Aorta (tissue), 5 donors: ENCODE measurements at regions not wholly inside any gene's neighbourhood (a gene's known extent, or its start where the extent isn't known, plus 50 kb on each side); places are given as distances from the start of the nearest gene placed in this dataset.

Experiments
- ATAC-seq: fragments of 200-7000 bp; cut with Tn5 transposase; one replicate; pipeline ENCODE4 v1.9.1; 2022; ENCODE audit warnings: moderate library complexity; ENCODE audit not compliant: low FRiP score
- DNase-seq, 2 donors: peaks; one replicate each; pipeline ENCODE4 v3.0.0-alpha.2; 2020
- H3K27ac ChIP-seq, 2 donors: one replicate each; pipeline ENCODE4 v1.5.1; 2013; ENCODE audit warnings: low read length in 2 of 2, mild to moderate bottlenecking in 2 of 2, moderate library complexity in 2 of 2, control low read depth in 1 of 2, inconsistent platforms in 1 of 2, low read depth in 1 of 2
- H3K27me3 ChIP-seq, 2 donors: one replicate each; pipeline ENCODE4 v1.6.1; 2013; ENCODE audit warnings: control low read depth in 1 of 2, low read length in 1 of 2, mild to moderate bottlenecking in 1 of 2, moderate library complexity in 1 of 2; ENCODE audit not compliant: insufficient read depth in 2 of 2, control insufficient read depth in 1 of 2
- H3K36me3 ChIP-seq, 2 donors: one replicate each; pipeline ENCODE4 v1.6.1; 2013; ENCODE audit warnings: control low read depth in 1 of 2, low read length in 1 of 2, mild to moderate bottlenecking in 1 of 2; ENCODE audit not compliant: insufficient read depth in 2 of 2, control insufficient read depth in 1 of 2
- H3K4me1 ChIP-seq, 2 donors: one replicate each; pipeline ENCODE4 v1.6.1; 2013; ENCODE audit warnings: low read length in 2 of 2, control low read depth in 1 of 2, mild to moderate bottlenecking in 1 of 2, moderate library complexity in 1 of 2; ENCODE audit not compliant: insufficient read depth in 2 of 2, control insufficient read depth in 1 of 2
- H3K4me3 ChIP-seq, 2 donors: one replicate each; pipeline ENCODE4 v1.5.1; 2013; ENCODE audit warnings: low read length in 2 of 2, control low read depth in 1 of 2, mild to moderate bottlenecking in 1 of 2
- H3K9me3 ChIP-seq: one replicate; pipeline ENCODE4 v1.6.1; 2013; ENCODE audit warnings: mild to moderate bottlenecking, low read length; ENCODE audit not compliant: control insufficient read depth
- WGBS, 2 donors: extraction: QIAGEN DNeasy Blood & Tissue Kit; methylation state at CpG; one replicate each; pipeline ENCODE4 v1.1.7; 2013; 5-methylcytosine and 5-hydroxymethylcytosine counted together
- intact Hi-C, 2 donors: fragments of 100-400 bp; cut with DNase I; formaldehyde crosslinking; loops; one replicate each; pipeline versions ENCODE4 v1.14.2 to v1.15.0; 2022
- donor health status: healthy with polysubstance abuse.
- donor health status: Bipolar disorder and iron deficiency.
- donor health status: DM: no; HTN: no; CAD: no.
- donor health status: DM: no; HTN: no; CAD: no.
- donor health status: DM: yes; HTN: yes; CAD: no.

DNA sequence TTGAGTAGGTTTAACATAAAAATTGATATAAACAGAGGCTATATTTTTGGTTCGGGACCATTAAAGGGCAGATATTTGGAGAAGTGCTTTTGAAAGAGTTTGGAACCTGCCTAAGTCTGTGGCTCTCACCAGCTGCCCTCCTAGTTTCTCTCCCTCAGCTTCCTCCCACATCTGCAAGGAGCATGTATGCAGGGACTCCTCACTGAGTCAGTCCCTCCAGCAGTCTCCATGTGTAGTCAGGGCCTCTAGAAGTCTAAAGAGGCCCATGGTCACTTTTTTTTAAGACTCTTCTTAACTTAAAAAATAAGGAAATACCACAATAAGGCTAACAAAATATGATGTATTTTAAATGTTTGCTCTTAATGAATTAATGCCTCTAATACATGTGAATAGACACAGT, 220.0 kb upstream of the TANK start:
- Histone ChIP-seq H3K36me3 (no peaks in the 10 kb centered on the region), H3K4me1 (peaks cover 1 to 3% of the 10 kb centered on the region in 2 donors), H3K27ac (no peak overlapping the region), H3K9me3 (no peaks in the 10 kb centered on the region), H3K27me3 (no peaks in the 10 kb centered on the region), H3K4me3 (no peak overlapping the region)
- intact Hi-C loops = no loop called here
- ATAC-seq = no peak
- no peak for DNase-seq
- 78 to 94% methylated on average over 1 of the region's 1 CpG for WGBS, 2 donors

DNA sequence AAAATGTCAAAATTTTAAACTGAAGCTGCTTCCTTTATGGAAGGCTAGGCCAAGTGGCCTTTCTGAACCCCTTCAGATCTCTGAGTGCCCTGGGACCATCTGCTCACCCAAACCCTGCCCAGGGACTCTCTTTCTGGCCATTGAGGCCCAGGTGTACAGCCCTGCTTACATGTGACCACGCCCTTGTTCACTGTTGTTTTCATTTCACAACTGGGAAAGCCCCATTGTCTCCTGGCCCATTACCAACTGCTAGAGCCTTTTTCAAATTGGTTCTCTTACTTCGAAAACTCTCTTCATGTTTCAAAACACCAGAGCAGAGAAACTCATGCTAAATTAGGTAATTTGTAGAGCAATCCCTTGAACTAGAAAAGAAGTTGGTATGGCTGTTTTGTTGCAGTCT, 219.5 kb upstream of the TANK start:
- no peak overlapping the region for H3K4me3 ChIP-seq
- WGBS, 2 donors = 49 to 54% methylated on average over 2 of the region's 2 CpGs
- intact Hi-C loops = no loop called here
- H3K36me3 ChIP-seq = no peaks in the 10 kb centered on the region
- H3K27me3 ChIP-seq = no peaks in the 10 kb centered on the region
- no peak for DNase-seq
- no peak for ATAC-seq
- peaks cover 1 to 3% of the 10 kb centered on the region in 2 donors for H3K4me1 ChIP-seq
- no peaks in the 10 kb centered on the region for H3K9me3 ChIP-seq
- no peak overlapping the region for H3K27ac ChIP-seq

DNA sequence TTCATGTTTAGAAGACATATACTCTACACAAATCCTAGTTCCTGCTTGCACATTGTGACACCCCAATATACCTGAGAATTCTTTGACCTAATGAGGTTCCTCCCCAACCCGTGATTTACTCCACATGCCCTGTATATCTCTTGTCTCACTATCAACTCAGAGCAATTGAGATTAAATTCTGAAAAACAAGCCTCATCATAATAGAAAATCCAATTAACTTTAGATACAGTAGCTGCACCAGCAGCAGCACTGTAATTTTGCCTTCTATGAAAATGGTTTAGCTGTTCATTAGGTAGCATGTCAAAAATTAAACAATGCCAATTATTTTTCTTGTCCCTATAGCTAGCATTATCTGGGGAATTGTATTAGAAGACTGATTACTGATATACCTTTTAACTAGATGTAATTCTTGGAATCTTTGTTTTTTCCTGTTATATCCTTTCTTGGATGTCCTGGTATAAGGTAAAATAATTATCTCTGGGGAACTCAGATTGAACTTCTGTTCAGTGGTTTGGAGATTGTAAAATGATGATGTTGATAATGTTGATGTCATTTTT, 218.9 kb upstream of the TANK start:
- intact Hi-C loops = no loop called here
- H3K9me3 ChIP-seq = no peaks in the 10 kb centered on the region
- peaks cover 1 to 3% of the 10 kb centered on the region in 2 donors for H3K4me1 ChIP-seq
- H3K27me3 ChIP-seq = no peaks in the 10 kb centered on the region
- ATAC-seq (no peak), DNase-seq (no peak)
- H3K4me3 ChIP-seq = no peak overlapping the region
- 82 to 100% methylated on average over 1 of the region's 1 CpG for WGBS, 2 donors
- no peak overlapping the region for H3K27ac ChIP-seq
- no peaks in the 10 kb centered on the region for H3K36me3 ChIP-seq

DNA sequence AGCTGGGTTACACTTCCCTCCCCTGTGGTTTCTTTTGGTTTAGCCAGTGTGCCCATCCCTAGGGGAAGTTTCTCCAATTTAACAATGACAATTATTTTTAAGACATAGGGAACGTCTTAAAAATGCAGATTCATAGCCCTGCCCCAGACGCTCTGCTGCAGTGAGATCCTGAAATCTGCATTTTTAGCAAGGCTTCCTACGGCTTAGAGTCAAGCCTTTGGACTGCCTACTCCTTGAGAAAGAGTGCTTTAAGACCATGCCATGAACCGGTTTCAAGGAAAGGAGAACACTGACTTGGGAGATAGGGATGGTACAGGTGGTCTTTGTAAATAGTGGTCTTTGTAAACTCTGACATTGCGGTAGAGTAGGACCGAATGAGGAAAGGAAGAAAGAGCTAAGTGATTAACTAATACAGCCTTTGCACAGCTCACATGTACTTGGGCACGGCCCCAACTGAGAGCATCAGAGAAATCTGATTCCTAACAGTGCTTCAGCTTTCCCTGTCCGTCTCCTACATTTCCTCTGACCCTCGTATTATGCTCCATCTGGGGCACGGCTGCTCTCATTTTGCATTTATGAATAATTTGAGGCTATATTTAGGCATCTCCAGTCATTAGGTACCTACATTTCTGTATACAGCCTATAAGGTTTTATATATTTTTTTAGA, 217.6 kb upstream of the TANK start:
- intact Hi-C loops = no loop called here
- no peaks in the 10 kb centered on the region for H3K36me3 ChIP-seq
- no peaks in the 10 kb centered on the region for H3K27me3 ChIP-seq
- no peak overlapping the region for H3K4me3 ChIP-seq
- WGBS, 2 donors = 90 to 91% methylated on average over 10 of the region's 10 CpGs
- H3K4me1 ChIP-seq = peaks cover 1 to 3% of the 10 kb centered on the region in 2 donors
- H3K27ac ChIP-seq = no peak overlapping the region
- ATAC-seq = no peak
- no peaks in the 10 kb centered on the region for H3K9me3 ChIP-seq
- no peak for DNase-seq

DNA sequence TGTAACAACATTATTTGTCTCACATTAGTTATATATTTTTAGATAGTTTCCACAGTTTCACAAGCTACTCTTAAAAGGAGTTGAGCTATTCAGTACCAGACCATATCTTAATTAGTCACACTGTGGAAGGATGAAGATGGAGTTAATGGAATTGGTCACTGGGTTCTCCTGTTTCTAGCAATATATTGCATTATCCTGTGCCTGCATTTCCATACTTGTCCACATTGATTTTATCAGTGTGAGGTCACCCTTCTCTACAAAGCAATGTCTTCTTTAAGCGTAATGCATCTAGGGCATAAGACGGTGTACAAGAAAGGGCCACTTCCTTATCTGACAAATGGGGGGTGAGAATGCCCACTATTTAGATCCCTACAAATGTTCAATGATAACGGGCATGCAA, 216.8 kb upstream of the TANK start:
- no peak for DNase-seq
- Histone ChIP-seq H3K4me1 (peaks cover 3% of the 10 kb centered on the region in 2 donors), H3K36me3 (no peaks in the 10 kb centered on the region), H3K4me3 (no peak overlapping the region), H3K9me3 (no peaks in the 10 kb centered on the region), H3K27me3 (no peaks in the 10 kb centered on the region), H3K27ac (no peak overlapping the region)
- intact Hi-C loops = no loop called here
- WGBS, 2 donors = 95 to 96% methylated on average over 3 of the region's 3 CpGs
- ATAC-seq = no peak

DNA sequence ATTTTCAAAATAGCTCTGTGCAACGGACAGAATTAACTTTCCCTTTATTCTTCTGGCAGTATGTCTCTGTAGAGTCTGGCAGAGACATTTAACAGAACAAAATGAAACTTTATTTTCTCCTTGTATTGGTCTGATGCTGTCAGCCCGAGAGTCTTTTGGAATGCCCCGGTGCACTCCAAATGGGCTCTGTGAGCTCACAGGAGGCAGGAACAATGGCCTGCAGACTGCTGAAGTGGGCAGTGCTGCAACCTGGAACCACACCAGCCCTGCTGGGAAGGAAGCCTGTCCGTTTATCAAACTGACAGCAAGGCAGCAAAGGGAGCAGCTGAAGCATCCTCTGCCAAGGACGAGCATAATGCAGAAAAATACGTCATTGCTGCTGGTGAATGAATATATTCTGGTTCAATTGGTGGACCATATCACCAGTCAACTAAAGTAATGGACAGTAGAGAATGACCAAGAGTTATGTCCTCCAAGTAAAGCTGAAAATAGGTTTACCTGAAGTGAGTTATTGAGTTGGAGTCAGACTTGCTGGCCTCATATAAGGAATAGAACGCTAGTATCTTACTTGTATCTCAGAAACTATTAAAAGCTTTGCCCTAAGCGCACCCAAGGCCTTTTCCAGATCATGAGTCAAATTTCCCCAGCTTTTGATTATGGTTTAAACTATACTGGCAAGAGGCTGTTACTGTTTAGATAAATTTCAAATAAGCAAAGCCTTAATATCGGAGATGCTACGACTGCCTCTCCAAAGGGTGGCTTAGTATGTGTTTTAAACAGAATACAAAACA, 207.6 kb upstream of the TANK start:
- Histone ChIP-seq H3K36me3 (no peaks in the 10 kb centered on the region), H3K9me3 (no peaks in the 10 kb centered on the region), H3K4me1 (peaks cover 0 to 4% of the 10 kb centered on the region in 2 donors), H3K27ac (peak overlapping the region in 1 of 2 donors; percentile 54), H3K27me3 (no peaks in the 10 kb centered on the region), H3K4me3 (no peak overlapping the region)
- ATAC-seq (peak; percentile 56), DNase-seq (peak; percentile 65 to 75)
- 15 to 18% methylated on average over 10 of the region's 10 CpGs for WGBS, 2 donors
- intact Hi-C loops = no loop called here

DNA sequence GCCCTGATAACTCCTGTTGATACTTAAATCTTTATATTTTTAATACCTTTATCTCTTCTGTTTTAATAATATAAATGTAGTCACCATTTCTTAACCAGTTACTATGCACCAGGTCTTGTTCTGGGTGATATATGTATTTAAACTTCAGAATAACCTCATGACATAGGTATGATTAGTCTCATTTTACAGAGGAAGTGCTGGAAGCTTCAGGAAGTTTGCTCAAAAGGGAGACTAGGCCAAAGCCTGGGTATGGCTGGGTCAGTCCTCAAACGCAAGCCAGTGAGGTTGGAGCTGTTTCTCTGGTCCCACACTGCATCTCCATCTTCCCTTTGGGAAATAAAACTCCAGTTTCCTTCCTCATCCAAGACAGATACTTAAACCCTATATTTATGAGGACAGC, 204.7 kb upstream of the TANK start:
- peaks cover 0 to 2% of the 10 kb centered on the region in 2 donors for H3K4me1 ChIP-seq
- intact Hi-C loops = no loop called here
- H3K4me3 ChIP-seq = no peak overlapping the region
- no peaks in the 10 kb centered on the region for H3K36me3 ChIP-seq
- ATAC-seq = no peak
- peak overlapping the region in 1 of 2 donors; percentile 25 for H3K27ac ChIP-seq
- no peaks in the 10 kb centered on the region for H3K9me3 ChIP-seq
- no peaks in the 10 kb centered on the region for H3K27me3 ChIP-seq
- whole genome bisulfite sequencing, 2 donors = 80 to 96% methylated on average over 1 of the region's 1 CpG
- DNase-seq = no peak

DNA sequence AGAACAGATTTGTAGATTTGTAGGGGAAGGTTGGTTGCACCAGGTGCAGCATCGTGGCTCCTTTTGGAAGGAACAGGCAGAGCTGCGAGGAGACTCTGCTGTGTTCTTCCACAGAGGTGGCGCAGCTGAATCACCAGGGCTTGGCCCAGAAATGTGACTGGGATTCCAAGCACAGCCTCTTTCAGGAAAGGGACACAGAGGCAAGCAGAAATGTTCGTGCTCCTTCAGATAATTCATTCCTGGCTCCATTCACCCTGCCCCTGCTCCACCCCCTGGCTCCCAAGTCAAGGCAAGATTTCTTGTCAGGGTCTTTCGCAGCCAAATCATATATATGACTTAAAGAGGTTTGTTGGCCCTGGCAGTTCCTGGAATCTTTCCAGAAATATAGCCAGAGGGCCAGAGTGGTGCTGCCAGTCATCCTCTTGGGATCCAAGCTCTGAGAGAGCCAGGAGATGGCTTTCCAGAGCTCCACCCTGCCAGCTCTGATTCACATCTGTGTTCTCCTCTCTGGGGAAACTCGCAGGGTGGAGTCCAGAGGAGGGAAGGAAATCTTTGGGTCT, 203.9 kb upstream of the TANK start:
- Histone ChIP-seq H3K9me3 (no peaks in the 10 kb centered on the region), H3K36me3 (no peaks in the 10 kb centered on the region), H3K27ac (peak overlapping the region in 1 of 2 donors; percentile 89), H3K4me1 (peaks cover 0 to 2% of the 10 kb centered on the region in 2 donors), H3K27me3 (no peaks in the 10 kb centered on the region), H3K4me3 (no peak overlapping the region)
- 4 to 9% methylated on average over 6 of the region's 6 CpGs for WGBS, 2 donors
- intact Hi-C loops = no loop called here
- ATAC-seq = peak; percentile 85
- peak; percentile 76 to 82 for DNase-seq
